HG02571 (cell line): ENCODE measurements at regions not wholly inside any gene's neighbourhood (a gene's known extent, or its start where the extent isn't known, plus 50 kb on each side); places are given as distances from the start of the nearest gene placed in this dataset.
"Not testable (repeated sequence)": the region's sequence is repeated elsewhere in the genome, so short reads cannot be mapped to it uniquely, and the experiment has no call there.

ENCODE experiments used
- ATAC-seq: cut with Tn5 transposase; IDR thresholded peaks from one replicate; pipeline ENCODE4 v1.9.1; 2021; ENCODE audit warnings: mild to moderate bottlenecking, moderate library complexity; ENCODE audit not compliant: unreplicated experiment

- ATAC-seq: no peak
Measured at GRCh38 chr13:88360761-88361160, 689.6 kb downstream of the SLITRK5 start.

GRCh38 chr13:88369866-88370265, 698.7 kb downstream of the SLITRK5 start:
- no peak for ATAC-seq

GRCh38 chr13:88376760-88377388, 705.7 kb downstream of the SLITRK5 start:
- no peak for ATAC-seq

GRCh38 chr13:88377852-88378251, 706.7 kb downstream of the SLITRK5 start:
- ATAC-seq: no peak

- ATAC-seq: no peak
Measured at GRCh38 chr13:88384542-88384941, 713.4 kb downstream of the SLITRK5 start.

GRCh38 chr13:88395804-88396203, 724.6 kb downstream of the SLITRK5 start:
- no peak for ATAC-seq

GRCh38 chr13:88411696-88412095, 740.5 kb downstream of the SLITRK5 start:
- ATAC-seq: no peak

- ATAC-seq: no peak
Measured at GRCh38 chr13:88417801-88418200, 746.6 kb downstream of the SLITRK5 start.

- no peak for ATAC-seq
Measured at GRCh38 chr13:88424463-88424862, 753.3 kb downstream of the SLITRK5 start.

GRCh38 chr13:88426661-88427060, 755.5 kb downstream of the SLITRK5 start:
- ATAC-seq: no peak

- no peak for ATAC-seq
Measured at GRCh38 chr13:88429862-88430261, 758.7 kb downstream of the SLITRK5 start.

- ATAC-seq: no peak
Measured at GRCh38 chr13:88434953-88435352, 763.8 kb downstream of the SLITRK5 start.

- no peak for ATAC-seq
Measured at GRCh38 chr13:88436974-88437373, 765.8 kb downstream of the SLITRK5 start.

GRCh38 chr13:88450515-88450914, 779.3 kb downstream of the SLITRK5 start:
- ATAC-seq: no peak

- no peak for ATAC-seq
Measured at GRCh38 chr13:88456151-88456550, 785.0 kb downstream of the SLITRK5 start.

GRCh38 chr13:88459331-88459730, 788.2 kb downstream of the SLITRK5 start:
- ATAC-seq: no peak

- no peak for ATAC-seq
Measured at GRCh38 chr13:88461272-88462009, 790.3 kb downstream of the SLITRK5 start.

GRCh38 chr13:88464851-88465250, 793.7 kb downstream of the SLITRK5 start:
- ATAC-seq: no peak

- no peak for ATAC-seq
Measured at GRCh38 chr13:88472316-88472715, 801.1 kb downstream of the SLITRK5 start.

GRCh38 chr13:88483202-88483601, 812.0 kb downstream of the SLITRK5 start:
- no peak for ATAC-seq

- ATAC-seq: no peak
Measured at GRCh38 chr13:88507909-88508308, 836.7 kb downstream of the SLITRK5 start.

GRCh38 chr13:88512993-88513392, 841.8 kb downstream of the SLITRK5 start:
- ATAC-seq: not testable (repeated sequence)
